ENCODE measurements at regions not wholly inside any gene's neighbourhood (a gene's known extent, or its start where the extent isn't known, plus 50 kb on each side); places are given as distances from the start of the nearest gene placed in this dataset.
"Not testable (repeated sequence)": the region's sequence is repeated elsewhere in the genome, so short reads cannot be mapped to it uniquely, and the experiment has no call there.

GRCh38 chr5:164303646-164304215 is 798.3 kb downstream of the MAT2B start:
- Histone ChIP-seq H3K36me3 (ENCODE audit: control insufficient read depth, insufficient read depth, low read length) (no peaks in the 10 kb centered on the region), H3K4me3 (ENCODE audit: insufficient read depth, low read depth, low read length, poor library complexity, severe bottlenecking) (no peak overlapping the region), H3K4me1 (ENCODE audit: control insufficient read depth, insufficient read depth, low read length, poor library complexity, severe bottlenecking) (no peaks in the 10 kb centered on the region), H3K9me3 (ENCODE audit: control insufficient read depth, low read length) (no peaks in the 10 kb centered on the region), H3K27ac (ENCODE audit: insufficient read depth, low read length, poor library complexity, severe bottlenecking) (no peak overlapping the region), H3K27me3 (replicated peaks; ENCODE audit: control insufficient read depth, insufficient read depth, low read length, poor library complexity, severe bottlenecking) (no peaks in the 10 kb centered on the region)
- no peak for DNase-seq

- no peaks in the 10 kb centered on the region for H3K27me3 ChIP-seq (replicated peaks; ENCODE audit: control insufficient read depth, insufficient read depth, low read length, poor library complexity, severe bottlenecking)
- DNase-seq, result no peak
- no peak overlapping the region for H3K27ac ChIP-seq (ENCODE audit: insufficient read depth, low read length, poor library complexity, severe bottlenecking)
- H3K4me3 ChIP-seq (ENCODE audit: insufficient read depth, low read depth, low read length, poor library complexity, severe bottlenecking), result no peak overlapping the region
- H3K36me3 ChIP-seq (ENCODE audit: control insufficient read depth, insufficient read depth, low read length), result no peaks in the 10 kb centered on the region
- no peaks in the 10 kb centered on the region for H3K4me1 ChIP-seq (ENCODE audit: control insufficient read depth, insufficient read depth, low read length, poor library complexity, severe bottlenecking)
- no peaks in the 10 kb centered on the region for H3K9me3 ChIP-seq (ENCODE audit: control insufficient read depth, low read length)
These were observed 801.2 kb downstream of the MAT2B start for GRCh38 chr5:164306662-164307061.

GRCh38 chr5:164312801-164313200 is 807.4 kb downstream of the MAT2B start:
- DNase-seq, result no peak
- Histone ChIP-seq H3K4me1 (ENCODE audit: control insufficient read depth, insufficient read depth, low read length, poor library complexity, severe bottlenecking) (no peaks in the 10 kb centered on the region), H3K9me3 (ENCODE audit: control insufficient read depth, low read length) (no peaks in the 10 kb centered on the region), H3K27ac (ENCODE audit: insufficient read depth, low read length, poor library complexity, severe bottlenecking) (no peak overlapping the region), H3K27me3 (replicated peaks; ENCODE audit: control insufficient read depth, insufficient read depth, low read length, poor library complexity, severe bottlenecking) (no peaks in the 10 kb centered on the region), H3K4me3 (ENCODE audit: insufficient read depth, low read depth, low read length, poor library complexity, severe bottlenecking) (no peak overlapping the region), H3K36me3 (ENCODE audit: control insufficient read depth, insufficient read depth, low read length) (no peaks in the 10 kb centered on the region)

GRCh38 chr5:164317676-164318075 is 812.3 kb downstream of the MAT2B start:
- Histone ChIP-seq H3K4me3 (ENCODE audit: insufficient read depth, low read depth, low read length, poor library complexity, severe bottlenecking) (no peak overlapping the region), H3K9me3 (ENCODE audit: control insufficient read depth, low read length) (no peaks in the 10 kb centered on the region), H3K36me3 (ENCODE audit: control insufficient read depth, insufficient read depth, low read length) (no peaks in the 10 kb centered on the region), H3K4me1 (ENCODE audit: control insufficient read depth, insufficient read depth, low read length, poor library complexity, severe bottlenecking) (no peaks in the 10 kb centered on the region), H3K27ac (ENCODE audit: insufficient read depth, low read length, poor library complexity, severe bottlenecking) (no peak overlapping the region), H3K27me3 (replicated peaks; ENCODE audit: control insufficient read depth, insufficient read depth, low read length, poor library complexity, severe bottlenecking) (no peaks in the 10 kb centered on the region)
- DNase-seq, result no peak

GRCh38 chr5:164319161-164319560 is 813.7 kb downstream of the MAT2B start:
- Histone ChIP-seq H3K4me3 (ENCODE audit: insufficient read depth, low read depth, low read length, poor library complexity, severe bottlenecking) (no peak overlapping the region), H3K4me1 (ENCODE audit: control insufficient read depth, insufficient read depth, low read length, poor library complexity, severe bottlenecking) (no peaks in the 10 kb centered on the region), H3K36me3 (ENCODE audit: control insufficient read depth, insufficient read depth, low read length) (no peaks in the 10 kb centered on the region), H3K27ac (ENCODE audit: insufficient read depth, low read length, poor library complexity, severe bottlenecking) (no peak overlapping the region), H3K27me3 (replicated peaks; ENCODE audit: control insufficient read depth, insufficient read depth, low read length, poor library complexity, severe bottlenecking) (no peaks in the 10 kb centered on the region), H3K9me3 (ENCODE audit: control insufficient read depth, low read length) (no peaks in the 10 kb centered on the region)
- DNase-seq, result no peak

GRCh38 chr5:164324239-164324638 is 818.8 kb downstream of the MAT2B start:
- Histone ChIP-seq H3K4me3 (ENCODE audit: insufficient read depth, low read depth, low read length, poor library complexity, severe bottlenecking) (no peak overlapping the region), H3K36me3 (ENCODE audit: control insufficient read depth, insufficient read depth, low read length) (no peaks in the 10 kb centered on the region)
- DNase-seq, result no peak

GRCh38 chr5:164326219-164326618 is 820.8 kb downstream of the MAT2B start:
- Histone ChIP-seq H3K4me3 (ENCODE audit: insufficient read depth, low read depth, low read length, poor library complexity, severe bottlenecking) (no peak overlapping the region), H3K27ac (ENCODE audit: insufficient read depth, low read length, poor library complexity, severe bottlenecking) (no peak overlapping the region), H3K4me1 (ENCODE audit: control insufficient read depth, insufficient read depth, low read length, poor library complexity, severe bottlenecking) (no peaks in the 10 kb centered on the region), H3K36me3 (ENCODE audit: control insufficient read depth, insufficient read depth, low read length) (no peaks in the 10 kb centered on the region), H3K27me3 (replicated peaks; ENCODE audit: control insufficient read depth, insufficient read depth, low read length, poor library complexity, severe bottlenecking) (no peaks in the 10 kb centered on the region), H3K9me3 (ENCODE audit: control insufficient read depth, low read length) (no peaks in the 10 kb centered on the region)
- no peak for DNase-seq

More at GRCh38 chr5:164324239-164324638, 818.8 kb downstream of the MAT2B start:
- no peaks in the 10 kb centered on the region for H3K9me3 ChIP-seq (ENCODE audit: control insufficient read depth, low read length)
- no peaks in the 10 kb centered on the region for H3K4me1 ChIP-seq (ENCODE audit: control insufficient read depth, insufficient read depth, low read length, poor library complexity, severe bottlenecking)
- H3K27me3 ChIP-seq (replicated peaks; ENCODE audit: control insufficient read depth, insufficient read depth, low read length, poor library complexity, severe bottlenecking), result no peaks in the 10 kb centered on the region
- H3K27ac ChIP-seq (ENCODE audit: insufficient read depth, low read length, poor library complexity, severe bottlenecking), result no peak overlapping the region

GRCh38 chr5:164327166-164327565 is 821.7 kb downstream of the MAT2B start:
- H3K4me3 ChIP-seq (ENCODE audit: insufficient read depth, low read depth, low read length, poor library complexity, severe bottlenecking); H3K36me3 ChIP-seq (ENCODE audit: control insufficient read depth, insufficient read depth, low read length); H3K27me3 ChIP-seq (replicated peaks; ENCODE audit: control insufficient read depth, insufficient read depth, low read length, poor library complexity, severe bottlenecking); H3K9me3 ChIP-seq (ENCODE audit: control insufficient read depth, low read length); H3K4me1 ChIP-seq (ENCODE audit: control insufficient read depth, insufficient read depth, low read length, poor library complexity, severe bottlenecking); DNase-seq; H3K27ac ChIP-seq (ENCODE audit: insufficient read depth, low read length, poor library complexity, severe bottlenecking): not testable (repeated sequence)

GRCh38 chr5:164332349-164333196 is 827.2 kb downstream of the MAT2B start:
- H3K4me1 ChIP-seq (ENCODE audit: control insufficient read depth, insufficient read depth, low read length, poor library complexity, severe bottlenecking), result no peaks in the 10 kb centered on the region

GRCh38 chr5:164335837-164336236 is 830.4 kb downstream of the MAT2B start:
- Histone ChIP-seq H3K27me3 (replicated peaks; ENCODE audit: control insufficient read depth, insufficient read depth, low read length, poor library complexity, severe bottlenecking) (no peaks in the 10 kb centered on the region), H3K4me3 (ENCODE audit: insufficient read depth, low read depth, low read length, poor library complexity, severe bottlenecking) (no peak overlapping the region), H3K36me3 (ENCODE audit: control insufficient read depth, insufficient read depth, low read length) (no peaks in the 10 kb centered on the region), H3K9me3 (ENCODE audit: control insufficient read depth, low read length) (no peaks in the 10 kb centered on the region), H3K27ac (ENCODE audit: insufficient read depth, low read length, poor library complexity, severe bottlenecking) (no peak overlapping the region), H3K4me1 (ENCODE audit: control insufficient read depth, insufficient read depth, low read length, poor library complexity, severe bottlenecking) (no peaks in the 10 kb centered on the region)
- no peak for DNase-seq

More at GRCh38 chr5:164332349-164333196, 827.2 kb downstream of the MAT2B start:
- Histone ChIP-seq H3K27me3 (replicated peaks; ENCODE audit: control insufficient read depth, insufficient read depth, low read length, poor library complexity, severe bottlenecking) (no peaks in the 10 kb centered on the region), H3K4me3 (ENCODE audit: insufficient read depth, low read depth, low read length, poor library complexity, severe bottlenecking) (no peak overlapping the region), H3K27ac (ENCODE audit: insufficient read depth, low read length, poor library complexity, severe bottlenecking) (no peak overlapping the region), H3K9me3 (ENCODE audit: control insufficient read depth, low read length) (no peaks in the 10 kb centered on the region), H3K36me3 (ENCODE audit: control insufficient read depth, insufficient read depth, low read length) (no peaks in the 10 kb centered on the region)
- no peak for DNase-seq

All from effector memory CD4-positive, alpha-beta T cell (primary cell).